Right lobe of liver (tissue), 6 donors: ENCODE measurements at regions not wholly inside any gene's neighbourhood (a gene's known extent, or its start where the extent isn't known, plus 50 kb on each side); places are given as distances from the start of the nearest gene placed in this dataset.
"Not testable (repeated sequence)": the region's sequence is repeated elsewhere in the genome, so short reads cannot be mapped to it uniquely, and the experiment has no call there.

Experiments used
- ATAC-seq, 4 donors: fragments of 200-7000 bp; cut with Tn5 transposase; one replicate each; pipeline ENCODE4 v1.9.1; 2020; ENCODE audit warnings: mild to moderate bottlenecking in 4 of 4, moderate library complexity in 4 of 4
- DNase-seq, 3 donors: peaks; one replicate each; pipeline ENCODE4 v3.0.0-alpha.2; 2020
- H3K27ac ChIP-seq, 3 donors: fragments of 200-600 bp; one replicate each; pipeline ENCODE4 v1.8.0; 2022
- H3K27me3 ChIP-seq, 2 donors: fragments of 200-600 bp; one replicate each; pipeline ENCODE4 v1.8.0; 2022
- H3K36me3 ChIP-seq, 4 donors: fragments of 200-600 bp; sonication (generic) in 1 of 4; one replicate each; pipeline versions ENCODE4 v1.5.1 to v1.8.0; 2017 to 2022; ENCODE audit warnings: control low read depth in 1 of 4
- H3K4me1 ChIP-seq, 4 donors: fragments of 200-600 bp; sonication (generic) in 1 of 4; one replicate each; pipeline versions ENCODE4 v1.5.1 to v1.8.0; 2017 to 2022; ENCODE audit warnings: control low read depth in 1 of 4
- H3K4me3 ChIP-seq, 3 donors: fragments of 200-600 bp; one replicate each; pipeline ENCODE4 v1.8.0; 2022
- H3K9me3 ChIP-seq, 4 donors: fragments of 200-600 bp; sonication (generic) in 1 of 4; one replicate each; pipeline versions ENCODE4 v1.5.1 to v1.8.0; 2017 to 2022; ENCODE audit warnings: control low read depth in 1 of 4
- CTCF ChIP-seq, 4 donors: fragments of 200-600 bp in 3 of 4; fragments of 450-650 bp in 1 of 4; IDR thresholded peaks; one replicate each; pipeline versions ENCODE4 v1.5.1 to v1.8.0; 2016 to 2022; ENCODE audit warnings: antibody characterized with exemption in 4 of 4, mild to moderate bottlenecking in 2 of 4
- POLR2A ChIP-seq: fragments of 450-650 bp; IDR thresholded peaks from one replicate; pipeline ENCODE4 v1.6.1; 2017; ENCODE audit warnings: antibody characterized with exemption, mild to moderate bottlenecking
- WGBS: methylation state at CpG from one replicate; pipeline ENCODE4 v1.1.6; 2018; ENCODE audit warnings: low coverage, low lambda C conversion rate; ENCODE audit not compliant: insufficient coverage; ENCODE audit errors: missing lambda C conversion rate; 5-methylcytosine and 5-hydroxymethylcytosine counted together
- intact Hi-C, 2 donors: fragments of 100-400 bp; cut with DNase I; formaldehyde crosslinking; loops; one replicate each; pipeline versions ENCODE4 v1.11.2 to v1.14.1; 2022
- donor health status: DM: no; HTN: yes; CAD: no.
- donor health status: DM: no; HTN: no; CAD: no.
- donor health status: DM: no; HTN: no; CAD: no.
- donor health status: DM: no; HTN: yes; CAD: no.
- donor health status: DM: no; HTN: yes; CAD: no.

- no peaks in the 10 kb centered on the region for H3K9me3 ChIP-seq
- no peaks in the 10 kb centered on the region for H3K4me1 ChIP-seq
- H3K27me3 ChIP-seq: no peaks in the 10 kb centered on the region
- intact Hi-C loops: no loop called here
- no peak for TF ChIP-seq CTCF (IDR thresholded peaks at IDR 0.05)
- no peak for TF ChIP-seq POLR2A
- no peak for ATAC-seq
- DNase-seq: no peak
- no peaks in the 10 kb centered on the region for H3K36me3 ChIP-seq
- WGBS: 79% methylated on average over 2 of the region's 2 CpGs
- H3K27ac ChIP-seq: no peak overlapping the region
- H3K4me3 ChIP-seq: no peak overlapping the region
Measured at GRCh38 chr4:188661502-188661901, 522.3 kb downstream of the TRIML1 start.

DNA sequence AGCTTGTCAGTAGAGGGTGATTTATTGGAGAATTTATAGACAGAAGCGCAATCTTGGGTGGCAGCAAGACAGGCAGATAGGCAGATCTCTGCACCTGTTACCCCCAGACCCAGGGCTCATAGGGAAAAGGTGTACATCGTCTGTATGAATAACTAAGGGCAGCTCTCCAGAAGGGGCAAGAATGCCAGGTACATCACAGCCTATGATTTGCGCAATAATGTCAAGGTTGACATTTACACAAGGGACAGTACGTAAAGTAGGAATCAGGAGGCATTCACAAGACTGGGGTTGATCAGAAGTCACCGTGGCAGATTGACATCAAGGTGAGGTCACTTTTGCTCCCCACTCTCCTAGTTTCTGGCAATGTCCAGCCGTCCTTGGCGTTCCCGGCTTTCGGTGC lies 524.1 kb downstream of the TRIML1 start:
- Histone ChIP-seq H3K4me1 (no peaks in the 10 kb centered on the region), H3K4me3 (no peak overlapping the region), H3K27me3 (no peaks in the 10 kb centered on the region), H3K36me3 (no peaks in the 10 kb centered on the region), H3K27ac (no peak overlapping the region), H3K9me3 (no peaks in the 10 kb centered on the region)
- TF ChIP-seq CTCF (IDR thresholded peaks at IDR 0.05): no peak
- no peak for TF ChIP-seq POLR2A
- DNase-seq (no peak), ATAC-seq (no peak)
- WGBS: 73% methylated on average over 9 of the region's 9 CpGs
- intact Hi-C loops: no loop called here

- intact Hi-C loops: no loop called here
- 32% methylated on average over 13 of the region's 13 CpGs for WGBS
- no peaks in the 10 kb centered on the region for H3K27me3 ChIP-seq
- no peak for TF ChIP-seq CTCF (IDR thresholded peaks at IDR 0.05)
- TF ChIP-seq POLR2A: no peak
- ATAC-seq: no peak
- H3K4me1 ChIP-seq: no peaks in the 10 kb centered on the region
- no peaks in the 10 kb centered on the region for H3K9me3 ChIP-seq
- DNase-seq: no peak
- no peak overlapping the region for H3K4me3 ChIP-seq
- H3K27ac ChIP-seq: no peak overlapping the region
- no peaks in the 10 kb centered on the region for H3K36me3 ChIP-seq
Measured at GRCh38 chr4:188665491-188666457, 526.5 kb downstream of the TRIML1 start.

- WGBS: 94% methylated on average over 3 of the region's 3 CpGs
- not testable (repeated sequence) for ATAC-seq
Measured at GRCh38 chr4:188678691-188679090, 539.5 kb downstream of the TRIML1 start.

GRCh38 chr4:188680004-188680666 lies 540.9 kb downstream of the TRIML1 start:
- TF ChIP-seq POLR2A (no peak), CTCF (IDR thresholded peaks at IDR 0.05) (no peak)
- ATAC-seq: no peak
- intact Hi-C loops: no loop called here
- no peaks in the 10 kb centered on the region for H3K4me1 ChIP-seq
- 55% methylated on average over 8 of the region's 12 CpGs for WGBS
- H3K36me3 ChIP-seq: no peaks in the 10 kb centered on the region
- H3K9me3 ChIP-seq: no peaks in the 10 kb centered on the region
- H3K27ac ChIP-seq: no peak overlapping the region
- H3K4me3 ChIP-seq: no peak overlapping the region
- DNase-seq: no peak
- no peaks in the 10 kb centered on the region for H3K27me3 ChIP-seq

More at GRCh38 chr4:188678691-188679090, 539.5 kb downstream of the TRIML1 start:
- H3K9me3 ChIP-seq, H3K4me3 ChIP-seq, H3K4me1 ChIP-seq, DNase-seq, H3K36me3 ChIP-seq, H3K27ac ChIP-seq, H3K27me3 ChIP-seq, intact Hi-C loops: not testable (repeated sequence)
